GM20431 (cell line): ENCODE measurements at regions not wholly inside any gene's neighbourhood (a gene's known extent, or its start where the extent isn't known, plus 50 kb on each side); places are given as distances from the start of the nearest gene placed in this dataset.

Experiments used
- in situ Hi-C: fragments of 300-500 bp; cut with MseI, MboI; formaldehyde crosslinking; loops from one replicate; pipeline ENCODE4 v1.15.0; 2020; ENCODE audit warnings: low sequenced_read_pairs; ENCODE audit not compliant: unreplicated experiment

DNA sequence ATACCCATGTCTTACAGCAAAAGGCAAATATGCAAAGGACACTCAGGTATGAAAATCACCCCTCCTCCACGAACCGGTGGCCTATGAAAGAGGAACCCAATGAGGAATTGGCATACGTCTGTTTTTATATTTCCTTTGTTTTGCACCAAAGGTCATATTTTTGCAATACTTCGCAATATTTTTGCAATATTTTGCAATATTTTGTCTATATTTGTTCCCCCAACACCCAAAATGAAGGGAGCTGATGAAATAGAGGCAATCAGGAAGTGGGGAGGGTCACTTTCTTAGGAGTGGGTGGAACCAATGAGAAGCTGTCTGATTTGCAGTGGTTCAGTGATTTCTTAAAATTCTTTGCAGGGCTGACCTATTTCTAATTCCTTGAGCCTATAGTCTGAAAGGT lies 296.8 kb upstream of the TSHZ2 start:
- in situ Hi-C loops = no loop called here

GRCh38 chr20:52668626-52669025 lies 303.5 kb upstream of the TSHZ2 start:
- in situ Hi-C loops = no loop called here

DNA sequence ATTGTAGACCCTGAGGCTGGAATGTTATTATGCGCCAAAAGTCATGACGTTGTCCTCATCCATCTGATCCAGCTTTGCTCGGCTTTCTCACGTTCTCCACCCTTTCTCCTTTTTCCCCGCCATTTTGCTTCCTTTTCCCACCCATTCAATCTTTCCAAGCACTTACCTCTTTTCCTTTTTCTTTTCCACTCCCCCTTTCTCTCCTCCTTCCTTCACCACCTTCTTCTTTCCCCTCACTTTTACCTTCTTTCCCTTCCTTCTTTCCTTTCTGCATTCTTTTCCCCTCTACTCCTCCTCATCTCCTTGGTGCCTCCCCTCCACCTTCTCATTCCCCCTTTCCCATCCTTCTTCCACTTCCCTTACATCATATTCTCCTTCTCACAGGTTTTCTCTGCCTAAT lies 304.8 kb upstream of the TSHZ2 start:
- in situ Hi-C loops = no loop called here

- in situ Hi-C loops = no loop called here
Observed at GRCh38 chr20:52665441-52665840, 306.7 kb upstream of the TSHZ2 start.

GRCh38 chr20:52655395-52655794 lies 316.8 kb upstream of the TSHZ2 start:
- in situ Hi-C loops = no loop called here

GRCh38 chr20:52654567-52654966 lies 317.6 kb upstream of the TSHZ2 start:
- in situ Hi-C loops = no loop called here

GRCh38 chr20:52652271-52652670 lies 319.9 kb upstream of the TSHZ2 start:
- in situ Hi-C loops = no loop called here

- in situ Hi-C loops = no loop called here
Observed at GRCh38 chr20:52649727-52650126, 322.4 kb upstream of the TSHZ2 start.

- in situ Hi-C loops = no loop called here
Observed at GRCh38 chr20:52645822-52646221, 326.3 kb upstream of the TSHZ2 start.

- in situ Hi-C loops = no loop called here
Observed at GRCh38 chr20:52643034-52643433, 329.1 kb upstream of the TSHZ2 start.

- in situ Hi-C loops = no loop called here
Observed at GRCh38 chr20:52637201-52637600, 335.0 kb upstream of the TSHZ2 start.

- in situ Hi-C loops = no loop called here
Observed at GRCh38 chr20:52631469-52631868, 340.7 kb upstream of the TSHZ2 start.

- in situ Hi-C loops = no loop called here
Observed at GRCh38 chr20:52630138-52630537, 342.0 kb upstream of the TSHZ2 start.

GRCh38 chr20:52624281-52624680 lies 347.9 kb upstream of the TSHZ2 start:
- in situ Hi-C loops = no loop called here

- in situ Hi-C loops = no loop called here
Observed at GRCh38 chr20:52622081-52622480, 350.1 kb upstream of the TSHZ2 start.

DNA sequence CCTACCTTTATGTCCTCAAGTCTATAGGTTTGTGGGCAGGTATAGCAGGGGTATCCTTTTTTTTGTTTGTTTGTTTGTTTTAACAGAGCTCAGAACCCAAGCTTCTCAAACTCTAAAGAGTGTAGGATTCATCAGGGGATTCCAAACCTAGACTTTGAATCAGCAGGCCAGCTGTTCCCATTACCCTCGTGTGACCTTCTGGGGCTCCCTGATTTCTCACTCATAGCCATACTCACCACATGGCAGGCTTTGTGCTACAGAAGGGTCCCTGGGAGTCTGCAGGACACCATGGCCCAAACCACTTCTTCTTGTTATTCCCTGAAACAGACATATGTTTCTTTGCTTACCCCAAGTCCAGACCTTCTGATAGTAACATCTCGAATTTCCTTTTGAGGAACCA lies 350.8 kb upstream of the TSHZ2 start:
- in situ Hi-C loops = no loop called here

GRCh38 chr20:52619671-52620070 lies 352.5 kb upstream of the TSHZ2 start:
- in situ Hi-C loops = no loop called here

- in situ Hi-C loops = no loop called here
Observed at GRCh38 chr20:52619101-52619500, 353.1 kb upstream of the TSHZ2 start.

- in situ Hi-C loops = no loop called here
Observed at GRCh38 chr20:52616629-52617028, 355.5 kb upstream of the TSHZ2 start.

DNA sequence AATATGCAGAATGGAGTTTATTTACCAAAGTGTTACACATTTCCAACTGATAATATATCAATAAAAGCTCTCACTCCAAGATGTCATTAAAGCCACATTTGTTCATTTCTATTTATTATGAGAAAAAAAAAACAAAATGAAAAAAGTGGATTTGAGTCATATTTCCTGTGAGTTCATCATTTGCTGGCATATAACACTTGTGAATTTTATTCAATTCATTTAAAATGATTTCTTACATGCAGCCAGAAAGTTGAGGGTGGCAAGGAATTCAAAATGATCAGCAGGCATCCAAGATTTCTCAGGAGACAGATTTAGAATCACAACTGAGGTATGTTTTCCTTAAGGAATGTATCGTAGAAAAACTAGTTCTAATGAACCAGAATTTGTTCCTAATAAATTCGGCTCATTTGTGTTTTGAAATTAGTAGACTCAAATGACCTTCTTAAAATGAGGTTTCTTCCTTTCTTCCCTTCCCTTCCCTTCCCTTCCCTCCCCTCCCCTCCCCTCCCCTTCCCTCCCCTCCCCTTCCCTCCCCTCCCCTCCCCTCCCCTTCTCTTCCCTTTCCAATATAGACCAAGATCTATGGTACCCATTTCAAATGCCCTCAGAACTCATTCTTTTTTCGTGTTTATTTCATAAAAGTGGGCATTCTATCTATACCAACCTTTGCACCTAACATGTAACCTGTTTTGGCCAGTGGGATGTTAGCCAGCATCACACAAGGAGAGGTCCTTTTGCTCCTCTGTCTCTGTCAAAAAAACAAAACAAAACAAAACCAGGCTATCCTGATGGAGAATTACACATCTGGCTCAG lies 357.9 kb upstream of the TSHZ2 start:
- in situ Hi-C loops = no loop called here

DNA sequence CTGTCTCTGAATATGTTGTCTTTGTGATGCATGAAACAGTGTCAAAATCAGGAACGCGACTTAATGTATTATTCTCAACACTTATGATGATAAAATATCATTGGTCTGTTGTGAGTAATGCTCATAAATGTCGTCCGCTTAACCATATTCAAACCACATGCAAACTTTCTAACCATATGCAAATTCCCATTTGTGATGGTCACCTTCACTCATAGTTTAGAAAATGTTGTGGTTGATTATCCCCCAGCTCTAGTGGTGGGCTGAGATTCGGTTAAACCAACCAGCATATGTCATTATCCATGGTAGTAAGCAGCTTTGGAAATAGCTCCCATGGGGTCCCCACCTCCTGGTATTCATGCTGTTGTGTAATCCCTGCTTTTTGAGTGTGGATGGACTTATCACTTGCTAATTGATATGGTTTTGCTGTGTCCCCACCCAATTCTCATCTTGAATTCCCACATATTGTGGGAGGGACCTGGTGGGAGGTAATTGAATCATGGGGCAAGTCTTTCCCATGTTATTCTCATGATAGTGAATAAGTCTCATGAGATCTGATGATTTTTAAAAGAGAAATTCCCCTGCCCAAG lies 360.0 kb upstream of the TSHZ2 start:
- in situ Hi-C loops = no loop called here

- in situ Hi-C loops = no loop called here
Observed at GRCh38 chr20:52610749-52611148, 361.4 kb upstream of the TSHZ2 start.
